Right lobe of liver (tissue), 4 donors: ENCODE measurements at regions not wholly inside any gene's neighbourhood (a gene's known extent, or its start where the extent isn't known, plus 50 kb on each side); places are given as distances from the start of the nearest gene placed in this dataset.
"Not testable (repeated sequence)": the region's sequence is repeated elsewhere in the genome, so short reads cannot be mapped to it uniquely, and the experiment has no call there.

Source experiments
- POLR2A ChIP-seq: fragments of 450-650 bp; IDR thresholded peaks from one replicate; pipeline ENCODE4 v1.6.1; 2017; ENCODE audit warnings: antibody characterized with exemption, mild to moderate bottlenecking
- TF ChIP-seq, protein P1 (sequence below), 4 donors: fragments of 200-600 bp in 3 of 4; fragments of 450-650 bp in 1 of 4; IDR thresholded peaks; one replicate each; pipeline versions ENCODE4 v1.5.1 to v1.8.0; 2016 to 2022; ENCODE audit warnings: antibody characterized with exemption in 4 of 4, mild to moderate bottlenecking in 2 of 4
- donor health status: DM: no; HTN: no; CAD: no.
- donor health status: DM: no; HTN: no; CAD: no.
- donor health status: DM: no; HTN: yes; CAD: no.

DNA sequence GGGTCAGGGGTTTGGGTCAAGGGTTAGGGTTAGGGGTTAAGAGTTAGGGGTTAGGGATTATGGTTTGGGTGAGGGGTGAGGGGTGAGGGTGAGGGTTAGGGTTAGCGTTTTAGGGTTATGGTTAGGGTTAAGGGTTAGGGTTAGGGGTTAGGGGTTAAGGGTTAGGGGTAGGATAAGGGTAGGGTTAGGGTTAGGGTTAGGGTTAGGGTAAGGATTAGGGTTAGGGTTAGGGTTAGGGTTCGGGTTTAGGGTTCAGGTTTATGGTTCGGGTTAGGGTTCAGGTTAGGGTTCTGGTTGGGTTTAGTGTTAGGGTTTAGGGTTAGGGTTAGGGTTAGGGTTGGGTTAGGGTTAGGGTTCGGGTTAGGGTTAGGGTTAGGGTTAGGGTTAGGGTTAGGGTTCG is 213.1 kb downstream of the LMLN start:
- TF ChIP-seq, protein P1, sequence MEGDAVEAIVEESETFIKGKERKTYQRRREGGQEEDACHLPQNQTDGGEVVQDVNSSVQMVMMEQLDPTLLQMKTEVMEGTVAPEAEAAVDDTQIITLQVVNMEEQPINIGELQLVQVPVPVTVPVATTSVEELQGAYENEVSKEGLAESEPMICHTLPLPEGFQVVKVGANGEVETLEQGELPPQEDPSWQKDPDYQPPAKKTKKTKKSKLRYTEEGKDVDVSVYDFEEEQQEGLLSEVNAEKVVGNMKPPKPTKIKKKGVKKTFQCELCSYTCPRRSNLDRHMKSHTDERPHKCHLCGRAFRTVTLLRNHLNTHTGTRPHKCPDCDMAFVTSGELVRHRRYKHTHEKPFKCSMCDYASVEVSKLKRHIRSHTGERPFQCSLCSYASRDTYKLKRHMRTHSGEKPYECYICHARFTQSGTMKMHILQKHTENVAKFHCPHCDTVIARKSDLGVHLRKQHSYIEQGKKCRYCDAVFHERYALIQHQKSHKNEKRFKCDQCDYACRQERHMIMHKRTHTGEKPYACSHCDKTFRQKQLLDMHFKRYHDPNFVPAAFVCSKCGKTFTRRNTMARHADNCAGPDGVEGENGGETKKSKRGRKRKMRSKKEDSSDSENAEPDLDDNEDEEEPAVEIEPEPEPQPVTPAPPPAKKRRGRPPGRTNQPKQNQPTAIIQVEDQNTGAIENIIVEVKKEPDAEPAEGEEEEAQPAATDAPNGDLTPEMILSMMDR (IDR thresholded peaks at IDR 0.05) = not testable (repeated sequence)
- TF ChIP-seq POLR2A = not testable (repeated sequence)
